IMR-90 (cell line): ENCODE measurements at regions not wholly inside any gene's neighbourhood (a gene's known extent, or its start where the extent isn't known, plus 50 kb on each side); places are given as distances from the start of the nearest gene placed in this dataset.

ENCODE experiments used
- ATAC-seq: fragments of 200-7000 bp; cut with Tn5 transposase; 2 replicates; pipeline ENCODE4 v1.9.1; 2020; ENCODE audit warnings: low read depth, mild to moderate bottlenecking, moderate library complexity
- BruUV-seq: library from RNA; stranded (reverse); fragments of 400-500 nt; replicated peaks from 2 replicates; lab custom pipeline; 2021; lab: Mats Ljungman, UMichigan
- CTCF ChIA-PET: fragments of 300-600 bp; formaldehyde crosslinking; extraction: SDS; loops from one replicate; lab custom pipeline; 2021; ENCODE audit warnings: antibody characterized with exemption; lab: Yijun Ruan, JAX
- POLR2A ChIA-PET: fragments of 300-600 bp; sonication (Branson Sonifier 250); formaldehyde crosslinking; loops from one replicate; lab custom pipeline; 2022; ENCODE audit warnings: antibody characterized with exemption; ENCODE audit not compliant: unreplicated experiment; lab: Charles Lee
- DNase-seq: peaks from one replicate; pipeline ENCODE4 v3.0.0; 2013
- H2AFZ ChIP-seq: replicated peaks from 2 replicates; pipeline ENCODE3; 2013; ENCODE audit warnings: low read length, mild to moderate bottlenecking; ENCODE audit not compliant: poor library complexity
- H2AK5ac ChIP-seq: 2 replicates; pipeline ENCODE4 v1.6.1; 2013; ENCODE audit warnings: low read depth, low read length, inconsistent platforms
- H2AK9ac ChIP-seq: replicated peaks from 2 replicates; pipeline ENCODE3; 2013; ENCODE audit warnings: mild to moderate bottlenecking, low read depth, low read length, moderate library complexity; ENCODE audit not compliant: poor library complexity
- H2BK120ac ChIP-seq: 2 replicates; pipeline ENCODE4 v1.6.1; 2013; ENCODE audit warnings: low read depth, low read length, inconsistent platforms
- H2BK15ac ChIP-seq: 3 replicates; pipeline ENCODE4 v1.6.1; 2013; ENCODE audit warnings: low read depth, low read length, inconsistent platforms
- H2BK20ac ChIP-seq: 2 replicates; pipeline ENCODE4 v1.6.1; 2013; ENCODE audit warnings: low read depth, mild to moderate bottlenecking, inconsistent platforms, low read length, moderate library complexity
- H2BK5ac ChIP-seq: 2 replicates; pipeline ENCODE4 v1.6.1; 2013; ENCODE audit warnings: mild to moderate bottlenecking, low read depth, low read length, inconsistent platforms; ENCODE audit not compliant: poor library complexity, severe bottlenecking
- H3K14ac ChIP-seq: replicated peaks from 2 replicates; pipeline ENCODE4 v1.6.1; 2013; ENCODE audit warnings: low read depth, low read length, inconsistent platforms
- H3K18ac ChIP-seq: 2 replicates; pipeline ENCODE4 v1.6.1; 2013; ENCODE audit warnings: low read depth, low read length, control low read depth
- H3K23ac ChIP-seq: 2 replicates; pipeline ENCODE4 v1.6.1; 2013; ENCODE audit warnings: low read depth, low read length, inconsistent platforms
- H3K27ac ChIP-seq: 2 replicates; pipeline ENCODE4 v1.5.1; 2013; ENCODE audit warnings: mild to moderate bottlenecking, control low read depth, low read length; ENCODE audit not compliant: insufficient read depth
- H3K27me3 ChIP-seq: 2 replicates; pipeline ENCODE4 v1.6.1; 2013; ENCODE audit warnings: low read length; ENCODE audit not compliant: control insufficient read depth, insufficient read depth
- H3K36me3 ChIP-seq: 2 replicates; pipeline ENCODE4 v1.6.1; 2013; ENCODE audit warnings: low read length, mixed read lengths; ENCODE audit not compliant: control insufficient read depth, insufficient read depth
- H3K4ac ChIP-seq: 2 replicates; pipeline ENCODE4 v1.6.1; 2013; ENCODE audit warnings: low read depth, low read length, inconsistent platforms
- H3K4me1 ChIP-seq: 2 replicates; pipeline ENCODE4 v1.6.1; 2013; ENCODE audit warnings: low read length, mixed read lengths; ENCODE audit not compliant: control insufficient read depth, insufficient read depth
- H3K4me2 ChIP-seq: 2 replicates; pipeline ENCODE4 v1.6.1; 2013; ENCODE audit warnings: low read depth, mild to moderate bottlenecking, control low read depth, low read length, moderate library complexity
- H3K4me3 ChIP-seq: 2 replicates; pipeline ENCODE4 v1.5.1; 2013; ENCODE audit warnings: low read depth, mild to moderate bottlenecking, control low read depth, low read length, moderate library complexity; ENCODE audit not compliant: insufficient read depth
- H3K56ac ChIP-seq: 2 replicates; pipeline ENCODE4 v1.6.1; 2013; ENCODE audit warnings: low read length, inconsistent platforms; ENCODE audit not compliant: insufficient read depth; ENCODE audit errors: extremely low read depth
- H3K79me1 ChIP-seq, 2 experiments: 2 replicates each; pipeline ENCODE4 v1.6.1; 2013; ENCODE audit warnings: low read length in 2 of 2, inconsistent platforms in 1 of 2, low read depth in 1 of 2
- H3K9ac ChIP-seq: 2 replicates; pipeline ENCODE4 v1.6.1; 2013; ENCODE audit warnings: low read depth, low read length, control low read depth
- H3K9me1 ChIP-seq: 2 replicates; pipeline ENCODE4 v1.6.1; 2013; ENCODE audit warnings: low read length, inconsistent platforms; ENCODE audit not compliant: insufficient read depth
- H3K9me3 ChIP-seq: 2 replicates; pipeline ENCODE4 v1.6.1; 2013; ENCODE audit warnings: low read length; ENCODE audit not compliant: control insufficient read depth, insufficient read depth
- H4K20me1 ChIP-seq: 2 replicates; pipeline ENCODE4 v1.6.1; 2013; ENCODE audit warnings: low read length, inconsistent platforms; ENCODE audit not compliant: insufficient read depth
- H4K5ac ChIP-seq: 2 replicates; pipeline ENCODE4 v1.6.1; 2013; ENCODE audit warnings: mild to moderate bottlenecking, low read depth, low read length, control low read depth
- H4K8ac ChIP-seq, 2 experiments: 2 replicates each; pipeline ENCODE4 v1.6.1; 2013; ENCODE audit warnings: low read depth in 2 of 2, low read length in 2 of 2, control low read depth in 1 of 2, inconsistent platforms in 1 of 2
- H4K91ac ChIP-seq: 2 replicates; pipeline ENCODE4 v1.6.1; 2013; ENCODE audit warnings: low read depth, low read length, inconsistent platforms; ENCODE audit not compliant: insufficient read depth
- BHLHE40 ChIP-seq: fragments of 150-350 bp; IDR thresholded peaks from 2 replicates; pipeline ENCODE4 v1.6.1; 2016; ENCODE audit warnings: mild to moderate bottlenecking, low read depth, low read length
- CEBPB ChIP-seq: IDR thresholded peaks from 2 replicates; pipeline ENCODE4 v1.6.1; 2012; ENCODE audit warnings: low read depth, low read length, improper control_type of control experiment
- CHD1 ChIP-seq: IDR thresholded peaks from 2 replicates; pipeline ENCODE4 v1.6.1; 2012; ENCODE audit warnings: low read depth, low read length, improper control_type of control experiment
- CTCF ChIP-seq: conservative IDR thresholded peaks from 2 replicates; pipeline ENCODE4 v1.5.1; 2012; ENCODE audit warnings: mild to moderate bottlenecking, low read depth, low read length, improper control_type of control experiment
- FOS ChIP-seq: fragments of 150-350 bp; IDR thresholded peaks from 2 replicates; pipeline ENCODE4 v1.6.1; 2016; ENCODE audit warnings: low read depth, low read length
- MXI1 ChIP-seq: IDR thresholded peaks from 2 replicates; pipeline ENCODE4 v1.6.1; 2012; ENCODE audit warnings: low read depth, mild to moderate bottlenecking, low read length, moderate library complexity, borderline replicate concordance
- POLR2A ChIP-seq: IDR thresholded peaks from 2 replicates; pipeline ENCODE4 v1.6.1; 2012; ENCODE audit warnings: mild to moderate bottlenecking, low read depth, low read length
- RAD21 ChIP-seq: IDR thresholded peaks from 2 replicates; pipeline ENCODE4 v1.6.1; 2012; ENCODE audit warnings: low read length, improper control_type of control experiment
- RCOR1 ChIP-seq: IDR thresholded peaks from 2 replicates; pipeline ENCODE4 v1.6.1; 2012; ENCODE audit warnings: mild to moderate bottlenecking, low read length, improper control_type of control experiment; ENCODE audit not compliant: insufficient replicate concordance
- RFX5 ChIP-seq: IDR thresholded peaks from 2 replicates; pipeline ENCODE4 v1.8.0; 2012; ENCODE audit warnings: low read depth, mild to moderate bottlenecking, low read length, moderate library complexity
- USF2 ChIP-seq: fragments of 150-350 bp; IDR thresholded peaks from 2 replicates; pipeline ENCODE4 v1.6.1; 2017; ENCODE audit warnings: mild to moderate bottlenecking, antibody characterized with exemption, low read length, low read depth
- WGBS, 2 experiments: methylation state at CpG; one replicate each; pipeline versions ENCODE4 v1.1.5 to v1.1.7; 2013; ENCODE audit warnings: missing lambda C conversion rate in 2 of 2; ENCODE audit not compliant: insufficient read length in 1 of 2; ENCODE audit errors: extremely low coverage in 2 of 2; 5-methylcytosine and 5-hydroxymethylcytosine counted together
- dilution Hi-C: fragments of 300-500 bp; cut with HindIII; formaldehyde crosslinking; loops from one replicate; pipeline ENCODE4 v1.14.3; 2018; ENCODE audit warnings: low sequenced_read_pairs; ENCODE audit not compliant: unreplicated experiment
- in situ Hi-C: fragments of 300-500 bp; cut with MboI; formaldehyde crosslinking; loops from 3 replicates; pipeline ENCODE4 v1.14.3; 2019; ENCODE audit warnings: low sequenced_read_pairs, inconsistent platforms, mixed read lengths
- intact Hi-C: fragments of 100-400 bp; cut with micrococcal nuclease; formaldehyde crosslinking; loops from 2 replicates; pipeline ENCODE4 v1.10.0; 2022

- Histone ChIP-seq H3K9ac (no peak overlapping the region), H4K8ac (no peak overlapping the region), H3K4ac (no peak overlapping the region), H3K27me3 (no peaks in the 10 kb centered on the region; the same call in 1 of the 2 replicates), H2BK15ac (no peak overlapping the region), H2BK20ac (no peak overlapping the region), H3K4me3 (no peak overlapping the region), H2AK9ac (no peak overlapping the region), H3K9me3 (no peaks in the 10 kb centered on the region), H2BK120ac (no peak overlapping the region), H4K20me1 (no peaks in the 10 kb centered on the region), H3K4me1 (no peaks in the 10 kb centered on the region), H3K4me2 (no peak overlapping the region), H2BK5ac (no peak overlapping the region), H3K36me3 (no peaks in the 10 kb centered on the region), H4K5ac (no peak overlapping the region), H2AFZ (no peak overlapping the region), H3K18ac (no peak overlapping the region), H3K23ac (no peak overlapping the region), H3K14ac (no peak overlapping the region), H3K79me1 (no peaks in the 10 kb centered on the region), H3K9me1 (no peaks in the 10 kb centered on the region), H3K56ac (no peak overlapping the region), H4K91ac (no peak overlapping the region), H3K27ac (no peak overlapping the region), H2AK5ac (no peak overlapping the region)
- no peak for TF ChIP-seq CHD1
- no peak for TF ChIP-seq BHLHE40
- TF ChIP-seq RFX5, result no peak
- no peak for TF ChIP-seq RAD21
- TF ChIP-seq CEBPB, result no peak
- TF ChIP-seq CTCF, result no peak
- no peak for TF ChIP-seq FOS
- TF ChIP-seq RCOR1, result no peak
- no peak for TF ChIP-seq MXI1
- no peak for TF ChIP-seq POLR2A
- no peak for TF ChIP-seq USF2
- CTCF ChIA-PET, result no interaction called here
- no CpG with 5 or more reads among the region's 3 CpGs for WGBS, 2 experiments
- dilution Hi-C loops (no loop called here), in situ Hi-C loops (no loop called here), intact Hi-C loops (no loop called here)
- POLR2A ChIA-PET, result no interaction called here
- BruUV-seq, result no TSS peak
- no peak for DNase-seq
- no peak for ATAC-seq
Observed at GRCh38 chr6:137423451-137424168, 70.6 kb downstream of the OLIG3 start.
